RWPE2 (cell line): ENCODE measurements at regions not wholly inside any gene's neighbourhood (a gene's known extent, or its start where the extent isn't known, plus 50 kb on each side); places are given as distances from the start of the nearest gene placed in this dataset.

Experiments
- ATAC-seq: fragments of 200-7000 bp; cut with Tn5 transposase; 3 replicates; pipeline ENCODE4 v1.9.1; 2021; ENCODE audit warnings: low read depth
- DNase-seq: peaks from one replicate; pipeline ENCODE4 v3.0.0-alpha.2; 2020; ENCODE audit warnings: low spot score
- H3K27ac ChIP-seq: fragments of 450-650 bp; 2 replicates; pipeline ENCODE4 v1.5.1; 2017; ENCODE audit warnings: mild to moderate bottlenecking; ENCODE audit not compliant: poor library complexity, severe bottlenecking
- H3K27me3 ChIP-seq: fragments of 250-450 bp; sonication (Bioruptor Pico); 2 replicates; pipeline ENCODE4 v1.5.1; 2021; ENCODE audit warnings: mild to moderate bottlenecking, moderate library complexity; ENCODE audit not compliant: insufficient read depth, poor library complexity, severe bottlenecking
- H3K36me3 ChIP-seq: fragments of 250-450 bp; sonication (Bioruptor Pico); 2 replicates; pipeline ENCODE4 v1.5.1; 2020; ENCODE audit warnings: low read depth, mild to moderate bottlenecking, moderate library complexity
- H3K4me1 ChIP-seq: fragments of 250-450 bp; sonication (Bioruptor Pico); 2 replicates; pipeline ENCODE4 v1.5.1; 2021; ENCODE audit warnings: mild to moderate bottlenecking, moderate library complexity; ENCODE audit not compliant: insufficient read depth, poor library complexity, severe bottlenecking
- H3K4me3 ChIP-seq: fragments of 250-450 bp; sonication (Bioruptor Pico); 2 replicates; pipeline ENCODE4 v1.5.1; 2021; ENCODE audit warnings: mild to moderate bottlenecking, moderate library complexity; ENCODE audit not compliant: severe bottlenecking
- H3K9me3 ChIP-seq: fragments of 250-450 bp; sonication (Bioruptor Pico); 2 replicates; pipeline ENCODE4 v1.5.1; 2021; ENCODE audit warnings: mild to moderate bottlenecking, moderate library complexity; ENCODE audit not compliant: severe bottlenecking
- CTCF ChIP-seq: fragments of 450-650 bp; IDR thresholded peaks from one replicate; pipeline ENCODE4 v1.5.1; 2017; ENCODE audit warnings: mild to moderate bottlenecking, moderate library complexity; ENCODE audit not compliant: poor library complexity, severe bottlenecking

GRCh38 chr3:159130108-159130507 lies 328.3 kb downstream of the MFSD1 start:
- Histone ChIP-seq H3K4me1 (peaks cover 15% of the 10 kb centered on the region), H3K27ac (no peak overlapping the region), H3K36me3 (no peaks in the 10 kb centered on the region), H3K4me3 (no peak overlapping the region), H3K27me3 (no peaks in the 10 kb centered on the region), H3K9me3 (no peaks in the 10 kb centered on the region)
- no peak for ATAC-seq
- DNase-seq: no peak
- TF ChIP-seq CTCF: peak; percentile 14

- no peaks in the 10 kb centered on the region for H3K27me3 ChIP-seq
- no peaks in the 10 kb centered on the region for H3K9me3 ChIP-seq
- H3K36me3 ChIP-seq: no peaks in the 10 kb centered on the region
- DNase-seq (no peak), ATAC-seq (no peak)
- no peak for TF ChIP-seq CTCF
- no peak overlapping the region for H3K4me3 ChIP-seq
- no peak overlapping the region for H3K27ac ChIP-seq
- peaks cover 13% of the 10 kb centered on the region for H3K4me1 ChIP-seq
Measured at GRCh38 chr3:159131376-159131775, 329.5 kb downstream of the MFSD1 start.

- H3K4me3 ChIP-seq: no peak overlapping the region
Measured at GRCh38 chr3:159137949-159138348, 336.1 kb downstream of the MFSD1 start.

GRCh38 chr3:159139326-159139725 lies 337.5 kb downstream of the MFSD1 start:
- ATAC-seq (no peak), DNase-seq (no peak)
- no peaks in the 10 kb centered on the region for H3K9me3 ChIP-seq
- no peak overlapping the region for H3K27ac ChIP-seq
- no peak for TF ChIP-seq CTCF
- H3K4me1 ChIP-seq: no peaks in the 10 kb centered on the region
- no peak overlapping the region for H3K4me3 ChIP-seq
- no peaks in the 10 kb centered on the region for H3K36me3 ChIP-seq
- H3K27me3 ChIP-seq: no peaks in the 10 kb centered on the region

More at GRCh38 chr3:159137949-159138348, 336.1 kb downstream of the MFSD1 start:
- Histone ChIP-seq H3K27ac (no peak overlapping the region), H3K27me3 (no peaks in the 10 kb centered on the region), H3K4me1 (no peaks in the 10 kb centered on the region), H3K9me3 (no peaks in the 10 kb centered on the region), H3K36me3 (no peaks in the 10 kb centered on the region)
- ATAC-seq: no peak
- no peak for TF ChIP-seq CTCF
- no peak for DNase-seq

GRCh38 chr3:159144472-159144871 lies 342.6 kb downstream of the MFSD1 start:
- Histone ChIP-seq H3K4me3 (no peak overlapping the region), H3K9me3 (no peaks in the 10 kb centered on the region), H3K4me1 (no peaks in the 10 kb centered on the region), H3K27ac (no peak overlapping the region), H3K36me3 (no peaks in the 10 kb centered on the region), H3K27me3 (no peaks in the 10 kb centered on the region)
- DNase-seq: no peak
- no peak for ATAC-seq
- no peak for TF ChIP-seq CTCF
